WTC11 (cell line): ENCODE measurements at regions not wholly inside any gene's neighbourhood (a gene's known extent, or its start where the extent isn't known, plus 50 kb on each side); places are given as distances from the start of the nearest gene placed in this dataset.

Source experiments
- ATAC-seq: fragments of 200-7000 bp; cut with Tn5 transposase; 2 replicates; pipeline ENCODE4 v1.10.0; 2021; ENCODE audit warnings: mild to moderate bottlenecking, moderate library complexity
- CTCF ChIA-PET: fragments of 300-600 bp; sonication (Branson Sonifier 250); formaldehyde crosslinking; loops from one replicate; lab custom pipeline; 2021; ENCODE audit warnings: antibody characterized with exemption; lab: Charles Lee
- POLR2A ChIA-PET: fragments of 350-600 bp; sonication (Branson Sonifier 250); formaldehyde crosslinking; loops from one replicate; lab custom pipeline; 2021; ENCODE audit warnings: antibody characterized with exemption; lab: Charles Lee
- DNase-seq: peaks from one replicate; pipeline ENCODE4 v3.0.0; 2021; ENCODE audit warnings: low spot score
- H3K27ac Mint-ChIP-seq: 2 replicates; pipeline ENCODE4 v1.8.0; 2021; ENCODE audit warnings: mixed read lengths
- H3K27me3 Mint-ChIP-seq: 2 replicates; pipeline ENCODE4 v1.8.0; 2021; ENCODE audit warnings: low read depth, mild to moderate bottlenecking, moderate library complexity, mixed read lengths
- H3K36me3 Mint-ChIP-seq: 2 replicates; pipeline ENCODE4 v1.8.0; 2021; ENCODE audit warnings: mixed read lengths
- H3K4me1 Mint-ChIP-seq: 2 replicates; pipeline ENCODE4 v1.8.0; 2022; ENCODE audit warnings: mixed read lengths
- H3K4me3 Mint-ChIP-seq: 2 replicates; pipeline ENCODE4 v1.8.0; 2021; ENCODE audit warnings: mild to moderate bottlenecking, moderate library complexity, mixed read lengths
- H3K9me3 Mint-ChIP-seq: 2 replicates; pipeline ENCODE4 v1.8.0; 2021; ENCODE audit warnings: mixed read lengths
- ATF1 ChIP-seq: sonication (generic); formaldehyde crosslinking; IDR thresholded peaks from 2 replicates; pipeline ENCODE4 v1.8.1; 2023; ENCODE audit warnings: mild to moderate bottlenecking, moderate library complexity, missing genetic modification reagents
- ATF3 ChIP-seq: sonication (generic); formaldehyde crosslinking; conservative IDR thresholded peaks from 2 replicates; pipeline ENCODE4 v1.8.1; 2022; ENCODE audit warnings: mild to moderate bottlenecking, missing genetic modification reagents
- ETV6 ChIP-seq: sonication (generic); formaldehyde crosslinking; IDR thresholded peaks from 2 replicates; pipeline ENCODE4 v1.8.1; 2022; ENCODE audit warnings: mild to moderate bottlenecking, missing genetic modification reagents
- FOXJ3 ChIP-seq: sonication (generic); formaldehyde crosslinking; IDR thresholded peaks from 2 replicates; pipeline ENCODE4 v1.9.0; 2021; ENCODE audit warnings: missing genetic modification reagents, mild to moderate bottlenecking, borderline replicate concordance
- FOXK1 ChIP-seq: sonication (generic); formaldehyde crosslinking; IDR thresholded peaks from 2 replicates; pipeline ENCODE4 v1.8.0; 2022; ENCODE audit warnings: mild to moderate bottlenecking, moderate library complexity, missing genetic modification reagents
- FOXP4 ChIP-seq: sonication (generic); formaldehyde crosslinking; IDR thresholded peaks from 2 replicates; pipeline ENCODE4 v1.8.0; 2022; ENCODE audit warnings: mild to moderate bottlenecking, missing genetic modification reagents
- KAT7 ChIP-seq: sonication (generic); formaldehyde crosslinking; IDR thresholded peaks from 2 replicates; pipeline ENCODE4 v1.8.1; 2023; ENCODE audit warnings: missing genetic modification reagents, mild to moderate bottlenecking, borderline replicate concordance
- NFATC4 ChIP-seq: fragments of 250-450 bp; sonication (Bioruptor Pico); IDR thresholded peaks from 2 replicates; pipeline ENCODE4 v1.9.0; 2021; ENCODE audit warnings: mild to moderate bottlenecking
- NR3C1 ChIP-seq: sonication (generic); formaldehyde crosslinking; conservative IDR thresholded peaks from 2 replicates; pipeline ENCODE4 v1.8.1; 2023; ENCODE audit warnings: low read depth, mild to moderate bottlenecking, missing genetic modification reagents
- SMAD3 ChIP-seq: sonication (generic); formaldehyde crosslinking; IDR thresholded peaks from 2 replicates; pipeline ENCODE4 v1.8.0; 2022; ENCODE audit warnings: missing genetic modification reagents, mild to moderate bottlenecking, borderline replicate concordance
- SP1 ChIP-seq: sonication (generic); formaldehyde crosslinking; conservative IDR thresholded peaks from 2 replicates; pipeline ENCODE4 v1.8.1; 2022; ENCODE audit warnings: missing genetic modification reagents
- TCF7 ChIP-seq: sonication (generic); formaldehyde crosslinking; IDR thresholded peaks from 2 replicates; pipeline ENCODE4 v1.8.0; 2022; ENCODE audit warnings: mild to moderate bottlenecking, low read depth, missing genetic modification reagents, moderate library complexity
- ZNF121 ChIP-seq: sonication (generic); formaldehyde crosslinking; IDR thresholded peaks from 2 replicates; pipeline ENCODE4 v1.8.0; 2023; ENCODE audit warnings: missing genetic modification reagents
- ZNF263 ChIP-seq: sonication (generic); formaldehyde crosslinking; IDR thresholded peaks from 2 replicates; pipeline ENCODE4 v1.8.1; 2022; ENCODE audit warnings: low read depth, mild to moderate bottlenecking, moderate library complexity, missing genetic modification reagents
- ZNF416 ChIP-seq: fragments of 250-450 bp; sonication (Bioruptor Pico); IDR thresholded peaks from 2 replicates; pipeline ENCODE4 v1.9.0; 2021; ENCODE audit warnings: mild to moderate bottlenecking, inconsistent platforms
- ZNF512 ChIP-seq: sonication (generic); formaldehyde crosslinking; IDR thresholded peaks from 2 replicates; pipeline ENCODE4 v1.8.1; 2022; ENCODE audit warnings: missing genetic modification reagents, borderline replicate concordance
- ZNF532 ChIP-seq: fragments of 250-450 bp; sonication (Bioruptor Pico); IDR thresholded peaks from 2 replicates; pipeline ENCODE4 v1.9.0; 2021; ENCODE audit warnings: mild to moderate bottlenecking, borderline replicate concordance
- ZNF671 ChIP-seq: fragments of 250-450 bp; sonication (Bioruptor Pico); IDR thresholded peaks from 2 replicates; pipeline ENCODE4 v1.8.0; 2021; ENCODE audit warnings: mild to moderate bottlenecking

- TF ChIP-seq ZNF532 (CRISPR knock-in tag): no peak
- TF ChIP-seq SP1 (CRISPR knock-in tag): no peak
- no peak for TF ChIP-seq NFATC4 (CRISPR knock-in tag)
- TF ChIP-seq KAT7 (CRISPR knock-in tag): no peak
- TF ChIP-seq NR3C1 (CRISPR knock-in tag): no peak
- no peak for TF ChIP-seq SMAD3 (CRISPR knock-in tag)
- no peak for TF ChIP-seq FOXP4 (CRISPR knock-in tag)
- no peak for TF ChIP-seq ATF1 (CRISPR knock-in tag)
- no peak for TF ChIP-seq FOXK1 (CRISPR knock-in tag)
Measured at GRCh38 chr4:36556984-36557383, 275.6 kb downstream of the DTHD1 start (continued).

GRCh38 chr4:36568575-36568974, 287.2 kb downstream of the DTHD1 start:
- H3K9me3 Mint-ChIP-seq: peaks cover 19% of the 10 kb centered on the region
- DNase-seq: no peak
- ATAC-seq: no peak
- ChIA-PET POLR2A (no interaction called here), CTCF (no interaction called here)
- no peaks in the 10 kb centered on the region for H3K36me3 Mint-ChIP-seq
- H3K27me3 Mint-ChIP-seq: no peaks in the 10 kb centered on the region
- H3K27ac Mint-ChIP-seq: no peak overlapping the region
- TF ChIP-seq ZNF512 (CRISPR knock-in tag) (no peak), ZNF671 (no peak), ATF3 (CRISPR knock-in tag) (no peak)
- H3K4me3 Mint-ChIP-seq: no peak overlapping the region
- H3K4me1 Mint-ChIP-seq: peaks cover 8% of the 10 kb centered on the region; the same call in 1 of the 2 replicates

- Mint-ChIP-seq H3K4me3 (no peak overlapping the region), H3K27ac (no peak overlapping the region), H3K36me3 (peaks cover 5% of the 10 kb centered on the region; the same call in 1 of the 2 replicates), H3K27me3 (no peaks in the 10 kb centered on the region), H3K4me1 (peaks cover 5% of the 10 kb centered on the region; the same call in 1 of the 2 replicates), H3K9me3 (peaks cover 14% of the 10 kb centered on the region)
- TF ChIP-seq ZNF121 (CRISPR knock-in tag) (no peak), ZNF416 (CRISPR knock-in tag) (no peak), SMAD3 (CRISPR knock-in tag) (no peak), ZNF263 (CRISPR knock-in tag) (no peak), FOXJ3 (CRISPR knock-in tag) (no peak), TCF7 (no peak), ETV6 (CRISPR knock-in tag) (no peak), NR3C1 (CRISPR knock-in tag) (no peak)
- POLR2A ChIA-PET: no interaction called here
- ATAC-seq (no peak), DNase-seq (no peak)
- CTCF ChIA-PET: no interaction called here
Measured at GRCh38 chr4:36573441-36573840, 292.0 kb downstream of the DTHD1 start.
